IMR-90 (cell line): ENCODE measurements at regions not wholly inside any gene's neighbourhood (a gene's known extent, or its start where the extent isn't known, plus 50 kb on each side); places are given as distances from the start of the nearest gene placed in this dataset.

Source experiments
- ATAC-seq: fragments of 200-7000 bp; cut with Tn5 transposase; 2 replicates; pipeline ENCODE4 v1.9.1; 2020; ENCODE audit warnings: low read depth, mild to moderate bottlenecking, moderate library complexity
- BruUV-seq: library from RNA; stranded (reverse); fragments of 400-500 nt; replicated peaks from 2 replicates; lab custom pipeline; 2021; lab: Mats Ljungman, UMichigan
- CTCF ChIA-PET: fragments of 300-600 bp; formaldehyde crosslinking; extraction: SDS; loops from one replicate; lab custom pipeline; 2021; ENCODE audit warnings: antibody characterized with exemption; lab: Yijun Ruan, JAX
- POLR2A ChIA-PET: fragments of 300-600 bp; sonication (Branson Sonifier 250); formaldehyde crosslinking; loops from one replicate; lab custom pipeline; 2022; ENCODE audit warnings: antibody characterized with exemption; ENCODE audit not compliant: unreplicated experiment; lab: Charles Lee
- DNase-seq: peaks from one replicate; pipeline ENCODE4 v3.0.0; 2013
- H2AFZ ChIP-seq: replicated peaks from 2 replicates; pipeline ENCODE3; 2013; ENCODE audit warnings: low read length, mild to moderate bottlenecking; ENCODE audit not compliant: poor library complexity
- H2AK5ac ChIP-seq: 2 replicates; pipeline ENCODE4 v1.6.1; 2013; ENCODE audit warnings: low read depth, low read length, inconsistent platforms
- H2AK9ac ChIP-seq: replicated peaks from 2 replicates; pipeline ENCODE3; 2013; ENCODE audit warnings: mild to moderate bottlenecking, low read depth, low read length, moderate library complexity; ENCODE audit not compliant: poor library complexity
- H2BK120ac ChIP-seq: 2 replicates; pipeline ENCODE4 v1.6.1; 2013; ENCODE audit warnings: low read depth, low read length, inconsistent platforms
- H2BK15ac ChIP-seq: 3 replicates; pipeline ENCODE4 v1.6.1; 2013; ENCODE audit warnings: low read depth, low read length, inconsistent platforms
- H2BK20ac ChIP-seq: 2 replicates; pipeline ENCODE4 v1.6.1; 2013; ENCODE audit warnings: low read depth, mild to moderate bottlenecking, inconsistent platforms, low read length, moderate library complexity
- H2BK5ac ChIP-seq: 2 replicates; pipeline ENCODE4 v1.6.1; 2013; ENCODE audit warnings: mild to moderate bottlenecking, low read depth, low read length, inconsistent platforms; ENCODE audit not compliant: poor library complexity, severe bottlenecking
- H3K14ac ChIP-seq: replicated peaks from 2 replicates; pipeline ENCODE4 v1.6.1; 2013; ENCODE audit warnings: low read depth, low read length, inconsistent platforms
- H3K18ac ChIP-seq: 2 replicates; pipeline ENCODE4 v1.6.1; 2013; ENCODE audit warnings: low read depth, low read length, control low read depth
- H3K23ac ChIP-seq: 2 replicates; pipeline ENCODE4 v1.6.1; 2013; ENCODE audit warnings: low read depth, low read length, inconsistent platforms
- H3K27ac ChIP-seq: 2 replicates; pipeline ENCODE4 v1.5.1; 2013; ENCODE audit warnings: mild to moderate bottlenecking, control low read depth, low read length; ENCODE audit not compliant: insufficient read depth
- H3K27me3 ChIP-seq: 2 replicates; pipeline ENCODE4 v1.6.1; 2013; ENCODE audit warnings: low read length; ENCODE audit not compliant: control insufficient read depth, insufficient read depth
- H3K36me3 ChIP-seq: 2 replicates; pipeline ENCODE4 v1.6.1; 2013; ENCODE audit warnings: low read length, mixed read lengths; ENCODE audit not compliant: control insufficient read depth, insufficient read depth
- H3K4ac ChIP-seq: 2 replicates; pipeline ENCODE4 v1.6.1; 2013; ENCODE audit warnings: low read depth, low read length, inconsistent platforms
- H3K4me1 ChIP-seq: 2 replicates; pipeline ENCODE4 v1.6.1; 2013; ENCODE audit warnings: low read length, mixed read lengths; ENCODE audit not compliant: control insufficient read depth, insufficient read depth
- H3K4me2 ChIP-seq: 2 replicates; pipeline ENCODE4 v1.6.1; 2013; ENCODE audit warnings: low read depth, mild to moderate bottlenecking, control low read depth, low read length, moderate library complexity
- H3K4me3 ChIP-seq: 2 replicates; pipeline ENCODE4 v1.5.1; 2013; ENCODE audit warnings: low read depth, mild to moderate bottlenecking, control low read depth, low read length, moderate library complexity; ENCODE audit not compliant: insufficient read depth
- H3K56ac ChIP-seq: 2 replicates; pipeline ENCODE4 v1.6.1; 2013; ENCODE audit warnings: low read length, inconsistent platforms; ENCODE audit not compliant: insufficient read depth; ENCODE audit errors: extremely low read depth
- H3K79me1 ChIP-seq, 2 experiments: 2 replicates each; pipeline ENCODE4 v1.6.1; 2013; ENCODE audit warnings: low read length in 2 of 2, inconsistent platforms in 1 of 2, low read depth in 1 of 2
- H3K9ac ChIP-seq: 2 replicates; pipeline ENCODE4 v1.6.1; 2013; ENCODE audit warnings: low read depth, low read length, control low read depth
- H3K9me1 ChIP-seq: 2 replicates; pipeline ENCODE4 v1.6.1; 2013; ENCODE audit warnings: low read length, inconsistent platforms; ENCODE audit not compliant: insufficient read depth
- H3K9me3 ChIP-seq: 2 replicates; pipeline ENCODE4 v1.6.1; 2013; ENCODE audit warnings: low read length; ENCODE audit not compliant: control insufficient read depth, insufficient read depth
- H4K20me1 ChIP-seq: 2 replicates; pipeline ENCODE4 v1.6.1; 2013; ENCODE audit warnings: low read length, inconsistent platforms; ENCODE audit not compliant: insufficient read depth
- H4K5ac ChIP-seq: 2 replicates; pipeline ENCODE4 v1.6.1; 2013; ENCODE audit warnings: mild to moderate bottlenecking, low read depth, low read length, control low read depth
- H4K8ac ChIP-seq, 2 experiments: 2 replicates each; pipeline ENCODE4 v1.6.1; 2013; ENCODE audit warnings: low read depth in 2 of 2, low read length in 2 of 2, control low read depth in 1 of 2, inconsistent platforms in 1 of 2
- H4K91ac ChIP-seq: 2 replicates; pipeline ENCODE4 v1.6.1; 2013; ENCODE audit warnings: low read depth, low read length, inconsistent platforms; ENCODE audit not compliant: insufficient read depth
- BHLHE40 ChIP-seq: fragments of 150-350 bp; IDR thresholded peaks from 2 replicates; pipeline ENCODE4 v1.6.1; 2016; ENCODE audit warnings: mild to moderate bottlenecking, low read depth, low read length
- CEBPB ChIP-seq: IDR thresholded peaks from 2 replicates; pipeline ENCODE4 v1.6.1; 2012; ENCODE audit warnings: low read depth, low read length, improper control_type of control experiment
- CHD1 ChIP-seq: IDR thresholded peaks from 2 replicates; pipeline ENCODE4 v1.6.1; 2012; ENCODE audit warnings: low read depth, low read length, improper control_type of control experiment
- ELK1 ChIP-seq: fragments of 150-350 bp; IDR thresholded peaks from 2 replicates; pipeline ENCODE4 v1.6.1; 2016; ENCODE audit warnings: low read depth, mild to moderate bottlenecking, low read length, moderate library complexity, borderline replicate concordance
- FOS ChIP-seq: fragments of 150-350 bp; IDR thresholded peaks from 2 replicates; pipeline ENCODE4 v1.6.1; 2016; ENCODE audit warnings: low read depth, low read length
- MAFK ChIP-seq: IDR thresholded peaks from 2 replicates; pipeline ENCODE4 v1.6.1; 2012; ENCODE audit warnings: low read depth, low read length, improper control_type of control experiment
- MAZ ChIP-seq: IDR thresholded peaks from 2 replicates; pipeline ENCODE4 v1.6.1; 2012; ENCODE audit warnings: low read depth, mild to moderate bottlenecking, low read length, improper control_type of control experiment, moderate library complexity, borderline replicate concordance
- MXI1 ChIP-seq: IDR thresholded peaks from 2 replicates; pipeline ENCODE4 v1.6.1; 2012; ENCODE audit warnings: low read depth, mild to moderate bottlenecking, low read length, moderate library complexity, borderline replicate concordance
- NFE2L2 ChIP-seq: fragments of 150-350 bp; IDR thresholded peaks from 2 replicates; pipeline ENCODE4 v1.6.1; 2016; ENCODE audit warnings: low read depth, mild to moderate bottlenecking, low read length
- POLR2A ChIP-seq: IDR thresholded peaks from 2 replicates; pipeline ENCODE4 v1.6.1; 2012; ENCODE audit warnings: mild to moderate bottlenecking, low read depth, low read length
- RAD21 ChIP-seq: IDR thresholded peaks from 2 replicates; pipeline ENCODE4 v1.6.1; 2012; ENCODE audit warnings: low read length, improper control_type of control experiment
- RCOR1 ChIP-seq: IDR thresholded peaks from 2 replicates; pipeline ENCODE4 v1.6.1; 2012; ENCODE audit warnings: mild to moderate bottlenecking, low read length, improper control_type of control experiment; ENCODE audit not compliant: insufficient replicate concordance
- RFX5 ChIP-seq: IDR thresholded peaks from 2 replicates; pipeline ENCODE4 v1.8.0; 2012; ENCODE audit warnings: low read depth, mild to moderate bottlenecking, low read length, moderate library complexity
- SMC3 ChIP-seq: fragments of 150-350 bp; IDR thresholded peaks from 2 replicates; pipeline ENCODE4 v1.6.1; 2016; ENCODE audit warnings: low read depth, mild to moderate bottlenecking, antibody characterized with exemption, low read length, moderate library complexity
- WGBS, 2 experiments: methylation state at CpG; one replicate each; pipeline versions ENCODE4 v1.1.5 to v1.1.7; 2013; ENCODE audit warnings: missing lambda C conversion rate in 2 of 2; ENCODE audit not compliant: insufficient read length in 1 of 2; ENCODE audit errors: extremely low coverage in 2 of 2; 5-methylcytosine and 5-hydroxymethylcytosine counted together
- dilution Hi-C: fragments of 300-500 bp; cut with HindIII; formaldehyde crosslinking; loops from one replicate; pipeline ENCODE4 v1.14.3; 2018; ENCODE audit warnings: low sequenced_read_pairs; ENCODE audit not compliant: unreplicated experiment
- in situ Hi-C: fragments of 300-500 bp; cut with MboI; formaldehyde crosslinking; loops from 3 replicates; pipeline ENCODE4 v1.14.3; 2019; ENCODE audit warnings: low sequenced_read_pairs, inconsistent platforms, mixed read lengths
- intact Hi-C: fragments of 100-400 bp; cut with micrococcal nuclease; formaldehyde crosslinking; loops from 2 replicates; pipeline ENCODE4 v1.10.0; 2022
- TF ChIP-seq, protein P1 (sequence below): fragments of 150-350 bp; IDR thresholded peaks from 2 replicates; pipeline ENCODE4 v1.6.1; 2017; ENCODE audit warnings: mild to moderate bottlenecking, antibody characterized with exemption, low read length, low read depth
- TF ChIP-seq, protein P2 (sequence below): conservative IDR thresholded peaks from 2 replicates; pipeline ENCODE4 v1.5.1; 2012; ENCODE audit warnings: mild to moderate bottlenecking, low read depth, low read length, improper control_type of control experiment

GRCh38 chr4:132651196-132651595, 497.9 kb upstream of the PCDH10 start:
- H3K18ac ChIP-seq: no peak overlapping the region
- H3K4ac ChIP-seq: no peak overlapping the region
- H4K5ac ChIP-seq: no peak overlapping the region
- no peak overlapping the region for H2AK9ac ChIP-seq
- H2BK5ac ChIP-seq: no peak overlapping the region
- no peak overlapping the region for H4K91ac ChIP-seq
- no peaks in the 10 kb centered on the region; the same call in 1 of the 2 replicates for H3K9me3 ChIP-seq
- H3K27me3 ChIP-seq: no peaks in the 10 kb centered on the region
- no peaks in the 10 kb centered on the region for H4K20me1 ChIP-seq
- H3K9me1 ChIP-seq: no peaks in the 10 kb centered on the region
- H2BK15ac ChIP-seq: no peak overlapping the region
- no peaks in the 10 kb centered on the region for H3K79me1 ChIP-seq
- DNase-seq: no peak
- BruUV-seq: no TSS peak
- no CpG with 5 or more reads among the region's 2 CpGs for WGBS, 2 experiments
- no peak overlapping the region for H3K4me2 ChIP-seq
- ChIA-PET POLR2A (no interaction called here), CTCF (no interaction called here)
- dilution Hi-C loops (no loop called here), in situ Hi-C loops (no loop called here), intact Hi-C loops (no loop called here)
- H3K36me3 ChIP-seq: no peaks in the 10 kb centered on the region
- H3K4me1 ChIP-seq: no peaks in the 10 kb centered on the region
- no peak overlapping the region for H2BK120ac ChIP-seq
- no peak overlapping the region for H3K4me3 ChIP-seq
- no peak overlapping the region for H2BK20ac ChIP-seq
- TF ChIP-seq SMC3 (no peak), POLR2A (no peak), CHD1 (no peak), MXI1 (no peak), CEBPB (no peak), RCOR1 (no peak), FOS (no peak), ELK1 (no peak), MAFK (no peak), RAD21 (no peak), NFE2L2 (no peak), MAZ (no peak), BHLHE40 (no peak), RFX5 (no peak)
- TF ChIP-seq, protein P1, sequence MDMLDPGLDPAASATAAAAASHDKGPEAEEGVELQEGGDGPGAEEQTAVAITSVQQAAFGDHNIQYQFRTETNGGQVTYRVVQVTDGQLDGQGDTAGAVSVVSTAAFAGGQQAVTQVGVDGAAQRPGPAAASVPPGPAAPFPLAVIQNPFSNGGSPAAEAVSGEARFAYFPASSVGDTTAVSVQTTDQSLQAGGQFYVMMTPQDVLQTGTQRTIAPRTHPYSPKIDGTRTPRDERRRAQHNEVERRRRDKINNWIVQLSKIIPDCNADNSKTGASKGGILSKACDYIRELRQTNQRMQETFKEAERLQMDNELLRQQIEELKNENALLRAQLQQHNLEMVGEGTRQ: no peak
- TF ChIP-seq, protein P2, sequence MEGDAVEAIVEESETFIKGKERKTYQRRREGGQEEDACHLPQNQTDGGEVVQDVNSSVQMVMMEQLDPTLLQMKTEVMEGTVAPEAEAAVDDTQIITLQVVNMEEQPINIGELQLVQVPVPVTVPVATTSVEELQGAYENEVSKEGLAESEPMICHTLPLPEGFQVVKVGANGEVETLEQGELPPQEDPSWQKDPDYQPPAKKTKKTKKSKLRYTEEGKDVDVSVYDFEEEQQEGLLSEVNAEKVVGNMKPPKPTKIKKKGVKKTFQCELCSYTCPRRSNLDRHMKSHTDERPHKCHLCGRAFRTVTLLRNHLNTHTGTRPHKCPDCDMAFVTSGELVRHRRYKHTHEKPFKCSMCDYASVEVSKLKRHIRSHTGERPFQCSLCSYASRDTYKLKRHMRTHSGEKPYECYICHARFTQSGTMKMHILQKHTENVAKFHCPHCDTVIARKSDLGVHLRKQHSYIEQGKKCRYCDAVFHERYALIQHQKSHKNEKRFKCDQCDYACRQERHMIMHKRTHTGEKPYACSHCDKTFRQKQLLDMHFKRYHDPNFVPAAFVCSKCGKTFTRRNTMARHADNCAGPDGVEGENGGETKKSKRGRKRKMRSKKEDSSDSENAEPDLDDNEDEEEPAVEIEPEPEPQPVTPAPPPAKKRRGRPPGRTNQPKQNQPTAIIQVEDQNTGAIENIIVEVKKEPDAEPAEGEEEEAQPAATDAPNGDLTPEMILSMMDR: no peak
- no peak overlapping the region for H4K8ac ChIP-seq
- H2AFZ ChIP-seq: no peak overlapping the region
- H3K56ac ChIP-seq: no peak overlapping the region
- no peak overlapping the region for H3K23ac ChIP-seq
- H3K9ac ChIP-seq: no peak overlapping the region
- H2AK5ac ChIP-seq: no peak overlapping the region
- no peak for ATAC-seq
- H3K27ac ChIP-seq: no peak overlapping the region
- no peak overlapping the region for H3K14ac ChIP-seq
